Pancreas (tissue), 10 donors: ENCODE measurements at regions not wholly inside any gene's neighbourhood (a gene's known extent, or its start where the extent isn't known, plus 50 kb on each side); places are given as distances from the start of the nearest gene placed in this dataset.

ENCODE experiments used
- ATAC-seq, 4 donors: fragments of 200-7000 bp; cut with Tn5 transposase; one replicate each; pipeline versions ENCODE4 v1.8.0 to v1.9.1; 2020; ENCODE audit warnings: mild to moderate bottlenecking in 4 of 4, moderate library complexity in 4 of 4
- DNase-seq, 6 donors: peaks; one replicate each; pipeline ENCODE4 v3.0.0-alpha.2; 2020
- FAIRE-seq: peaks from 2 replicates; lab custom pipeline; 2012; peaks lifted over from hg19 to GRCh38; lab: Jason Lieb, UNC
- H3K27ac ChIP-seq, 4 donors: fragments of 200-600 bp; sonication (generic); 1 replicate in 3 of 4; 2 replicates in 1 of 4; pipeline versions ENCODE4 v1.5.0 to v1.8.0; 2020
- H3K27me3 ChIP-seq, 4 donors: fragments of 200-600 bp; one replicate each; pipeline ENCODE4 v1.8.0; 2021
- H3K36me3 ChIP-seq, 3 donors: fragments of 200-600 bp; sonication (generic) in 1 of 3; one replicate each; pipeline versions ENCODE4 v1.5.0 to v1.8.0; 2020 to 2021
- H3K4me1 ChIP-seq, 3 donors: fragments of 200-600 bp; one replicate each; pipeline ENCODE4 v1.8.0; 2021
- H3K4me3 ChIP-seq, 4 donors: fragments of 200-600 bp; sonication (generic) in 2 of 4; one replicate each; pipeline versions ENCODE4 v1.5.0 to v1.8.0; 2020 to 2021
- H3K9me3 ChIP-seq, 4 donors: fragments of 200-600 bp; one replicate each; pipeline ENCODE4 v1.8.0; 2021
- CTCF ChIP-seq, 4 donors: fragments of 200-600 bp; sonication (generic) in 3 of 4; IDR thresholded peaks; one replicate each; pipeline versions ENCODE4 v1.5.0 to v1.8.0; 2021; ENCODE audit warnings: antibody characterized with exemption in 4 of 4
- WGBS, 2 donors: extraction: QIAGEN DNeasy Blood & Tissue Kit; methylation state at CpG; one replicate each; pipeline ENCODE4 v1.1.7; 2013; 5-methylcytosine and 5-hydroxymethylcytosine counted together
- intact Hi-C, 3 donors: fragments of 100-400 bp; cut with DNase I; formaldehyde crosslinking; loops; one replicate each; pipeline versions ENCODE4 v1.11.1 to v1.14.2; 2022
- donor health status: healthy with polysubstance abuse.
- donor health status: DM: no; HTN: no; CAD: no; lungs with moderate emphysema.
- donor health status: DM: no; HTN: no; CAD: no.
- donor health status: control.
- donor health status: control.
- donor health status: Bipolar disorder and iron deficiency.
- donor health status: DM: yes; HTN: yes; CAD: no.
- donor health status: DM: no; HTN: no; CAD: no.
- donor health status: DM: no; HTN: no; CAD: no.
- donor health status: DM: yes; HTN: yes; CAD: no.

- FAIRE-seq (no peak), DNase-seq (no peak), ATAC-seq (no peak)
- Histone ChIP-seq H3K27me3 (peaks cover 0 to 8% (median 0%) of the 10 kb centered on the region in 4 donors), H3K27ac (no peak overlapping the region), H3K4me1 (no peaks in the 10 kb centered on the region), H3K36me3 (no peaks in the 10 kb centered on the region), H3K9me3 (no peaks in the 10 kb centered on the region), H3K4me3 (no peak overlapping the region)
- TF ChIP-seq CTCF (IDR thresholded peaks at IDR 0.05), result no peak
- WGBS, 2 donors, result 64 to 65% methylated on average over 2 of the region's 2 CpGs
- intact Hi-C loops, result no loop called here
These were observed 60.5 kb upstream of the PMAIP1 start for GRCh38 chr18:59839246-59839645.

GRCh38 chr18:59837586-59837985 lies 62.2 kb upstream of the PMAIP1 start:
- no peaks in the 10 kb centered on the region for H3K36me3 ChIP-seq
- no peaks in the 10 kb centered on the region for H3K9me3 ChIP-seq
- no peak overlapping the region for H3K4me3 ChIP-seq
- peak; percentile 53 to 84 (median 74) for ATAC-seq
- intact Hi-C loops, result no loop called here
- peak in 2 of 6 donors; percentile 3 to 35 for DNase-seq
- no peak overlapping the region for H3K27ac ChIP-seq
- TF ChIP-seq CTCF (IDR thresholded peaks at IDR 0.05), result peak; percentile 63 to 87 (median 76)
- no peaks in the 10 kb centered on the region for H3K4me1 ChIP-seq
- H3K27me3 ChIP-seq, result peaks cover 0 to 8% (median 0%) of the 10 kb centered on the region in 4 donors
- 16 to 18% methylated on average over 7 of the region's 7 CpGs for WGBS, 2 donors
- FAIRE-seq, result no peak

GRCh38 chr18:59835605-59836379 lies 64.0 kb upstream of the PMAIP1 start:
- Histone ChIP-seq H3K36me3 (no peaks in the 10 kb centered on the region), H3K4me3 (no peak overlapping the region), H3K9me3 (no peaks in the 10 kb centered on the region), H3K27me3 (peaks cover 0 to 8% (median 0%) of the 10 kb centered on the region in 4 donors), H3K27ac (no peak overlapping the region), H3K4me1 (no peaks in the 10 kb centered on the region)
- no peak for TF ChIP-seq CTCF (IDR thresholded peaks at IDR 0.05)
- intact Hi-C loops, result no loop called here
- ATAC-seq (no peak), DNase-seq (no peak), FAIRE-seq (no peak)
- 49 to 65% methylated on average over 13 of the region's 13 CpGs for WGBS, 2 donors

- H3K27ac ChIP-seq, result no peak overlapping the region
- no peaks in the 10 kb centered on the region for H3K4me1 ChIP-seq
- H3K36me3 ChIP-seq, result no peaks in the 10 kb centered on the region
- intact Hi-C loops, result no loop called here
- no peaks in the 10 kb centered on the region for H3K9me3 ChIP-seq
- WGBS, 2 donors, result 45 to 51% methylated on average over 3 of the region's 3 CpGs
- no peak for TF ChIP-seq CTCF (IDR thresholded peaks at IDR 0.05)
- no peak overlapping the region for H3K4me3 ChIP-seq
- H3K27me3 ChIP-seq, result peaks cover 0 to 8% (median 0%) of the 10 kb centered on the region in 4 donors
- ATAC-seq (no peak), FAIRE-seq (no peak), DNase-seq (no peak)
These were observed 65.5 kb upstream of the PMAIP1 start for GRCh38 chr18:59834267-59834666.

- no peaks in the 10 kb centered on the region for H3K4me1 ChIP-seq
- TF ChIP-seq CTCF (IDR thresholded peaks at IDR 0.05), result no peak
- H3K27ac ChIP-seq, result no peak overlapping the region
- DNase-seq, result no peak
- H3K4me3 ChIP-seq, result no peak overlapping the region
- 31 to 32% methylated on average over 3 of the region's 3 CpGs for WGBS, 2 donors
- no peaks in the 10 kb centered on the region for H3K9me3 ChIP-seq
- no peak for FAIRE-seq
- peaks cover 0 to 8% (median 0%) of the 10 kb centered on the region in 4 donors for H3K27me3 ChIP-seq
- no peak for ATAC-seq
- intact Hi-C loops, result no loop called here
- no peaks in the 10 kb centered on the region for H3K36me3 ChIP-seq
These were observed 66.0 kb upstream of the PMAIP1 start for GRCh38 chr18:59833785-59834184.
